ENCODE measurements at regions not wholly inside any gene's neighbourhood (a gene's known extent, or its start where the extent isn't known, plus 50 kb on each side); places are given as distances from the start of the nearest gene placed in this dataset.
"Not testable (repeated sequence)": the region's sequence is repeated elsewhere in the genome, so short reads cannot be mapped to it uniquely, and the experiment has no call there.

DNA sequence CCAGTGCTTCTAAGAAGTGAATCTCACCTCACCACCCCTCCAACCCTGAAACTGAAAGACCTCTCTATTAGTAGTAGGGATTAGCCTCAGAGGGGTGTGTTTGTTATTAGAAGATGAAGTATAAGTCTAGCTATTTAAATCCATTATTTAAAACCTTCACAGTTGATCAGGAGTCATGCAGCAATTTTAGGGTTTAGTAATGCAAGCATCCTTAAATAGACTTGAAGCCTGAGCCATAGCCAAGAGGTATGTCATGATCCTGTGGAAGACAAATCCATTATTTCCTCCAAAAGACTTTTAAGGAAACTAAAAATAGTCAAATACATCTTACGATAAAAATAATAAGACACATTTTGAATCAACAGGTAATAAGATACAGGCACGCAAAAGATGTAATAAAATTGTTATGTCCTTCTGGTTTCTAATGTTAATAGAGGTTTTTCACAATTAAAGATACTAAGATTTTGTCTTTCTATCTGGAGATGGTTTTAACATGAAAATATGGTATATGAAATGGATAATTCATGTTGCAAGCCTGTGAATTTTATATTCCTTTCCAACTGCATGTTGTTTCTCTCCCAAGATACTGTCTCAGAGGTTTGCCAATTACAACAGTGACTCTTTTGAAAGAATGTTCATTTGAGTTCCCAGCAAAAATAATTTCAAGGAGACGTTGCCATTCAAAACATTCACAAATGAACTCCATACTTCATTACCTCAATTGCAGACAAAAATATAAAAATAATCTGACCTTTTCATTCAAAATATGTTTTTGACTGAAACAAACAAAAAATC is 68.0 kb downstream of the LUZP4 start:
- peak; percentile 69 for FAIRE-seq

DNA sequence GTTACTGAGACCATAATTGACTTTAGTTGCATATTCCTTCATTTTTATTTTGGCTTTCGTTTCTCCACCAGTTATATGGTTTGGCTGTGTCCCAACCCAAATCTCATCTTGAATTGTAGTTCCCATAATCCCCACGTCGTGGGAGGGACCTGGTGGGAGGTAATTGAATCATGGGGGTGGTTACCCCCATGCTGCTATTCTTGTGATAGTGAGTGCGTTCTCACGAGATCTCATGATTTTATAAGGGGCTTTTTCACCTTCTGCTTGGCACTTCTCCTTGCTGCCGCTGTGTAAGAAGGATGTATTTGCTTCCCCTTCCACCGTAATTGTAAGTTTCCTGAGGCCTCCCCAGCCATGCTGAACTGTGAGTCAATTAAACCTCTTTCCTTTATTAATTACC is 70.0 kb downstream of the LUZP4 start:
- not testable (repeated sequence) for FAIRE-seq

DNA sequence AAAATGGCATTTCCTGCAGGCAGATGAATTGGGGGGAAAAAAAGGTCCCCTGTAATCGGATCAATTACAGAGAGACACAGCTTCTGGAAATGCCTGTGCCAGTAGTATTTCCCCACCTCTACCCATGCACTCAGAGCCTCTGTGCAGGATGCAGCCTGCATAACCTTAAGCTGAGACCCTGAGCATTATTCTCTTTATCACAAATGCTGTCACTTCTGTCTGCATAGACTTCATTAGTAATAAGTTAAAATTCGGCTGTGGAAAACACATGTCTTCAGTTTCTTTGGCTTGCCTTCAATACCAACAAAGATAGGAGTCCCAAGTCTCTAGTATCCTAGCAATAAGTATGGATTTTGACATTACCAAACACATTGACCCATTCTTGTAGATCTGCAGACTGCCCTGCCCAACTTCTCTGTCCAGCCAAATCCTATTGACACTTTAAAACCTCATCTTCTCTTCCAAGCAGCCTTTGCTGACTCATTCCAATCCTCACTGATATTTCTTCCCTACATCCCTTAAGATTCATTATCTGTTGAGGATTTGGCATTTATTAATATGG is 70.8 kb downstream of the LUZP4 start:
- FAIRE-seq = no peak

DNA sequence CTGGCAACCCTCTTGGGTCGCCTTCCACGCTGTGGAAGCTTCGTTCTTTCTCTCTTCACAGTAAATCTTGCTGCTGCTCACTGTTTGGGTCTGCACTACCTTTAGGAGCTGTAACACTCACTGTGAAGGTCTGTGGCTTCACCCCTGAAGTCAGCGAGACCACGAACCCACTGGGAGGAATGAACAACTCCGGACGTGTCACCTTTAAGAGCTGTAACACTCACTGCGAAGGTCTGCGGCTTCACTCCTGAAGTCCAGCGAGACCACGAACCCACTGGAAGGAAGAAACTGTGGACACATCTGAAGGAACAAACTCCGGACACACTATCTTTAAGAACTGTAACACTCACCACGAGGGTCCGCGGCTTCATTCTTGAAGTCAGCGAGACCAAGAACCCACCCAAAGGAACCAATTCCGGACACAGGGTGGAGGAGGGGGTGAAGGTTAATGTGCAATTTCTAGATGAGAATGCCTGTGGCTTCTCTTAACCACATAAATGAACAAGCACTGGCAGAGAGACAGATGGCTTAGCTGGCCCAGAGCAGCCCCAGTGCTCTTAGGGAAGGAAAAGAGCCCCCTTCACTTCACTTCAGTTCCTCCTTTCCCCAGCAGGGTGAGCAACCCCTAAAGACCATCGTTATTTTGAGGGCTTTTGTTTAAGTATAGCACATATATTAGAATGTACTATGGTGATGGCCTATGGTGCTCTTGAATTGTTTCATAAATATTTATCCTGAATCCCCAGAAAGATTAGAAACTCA is 73.0 kb downstream of the LUZP4 start:
- FAIRE-seq = no peak

DNA sequence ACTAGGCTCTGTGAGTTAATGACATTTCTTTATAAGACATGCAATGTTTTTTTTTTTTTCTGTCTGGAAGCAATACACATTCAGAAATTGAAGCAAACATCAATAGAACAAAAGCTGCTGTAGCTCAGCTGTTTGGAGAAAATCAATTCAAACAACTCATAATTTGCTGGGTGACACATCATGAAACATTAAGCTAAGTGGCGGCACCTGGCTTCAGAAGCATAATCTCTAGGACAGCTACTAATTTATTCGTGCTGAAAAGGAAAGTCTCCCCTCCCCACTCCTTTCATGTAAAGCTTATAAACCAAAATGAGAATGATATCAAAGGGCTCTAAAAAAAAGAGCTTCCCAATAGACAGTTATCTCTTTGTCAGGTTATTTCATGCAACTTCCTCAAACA is 73.9 kb downstream of the LUZP4 start:
- FAIRE-seq = no peak

DNA sequence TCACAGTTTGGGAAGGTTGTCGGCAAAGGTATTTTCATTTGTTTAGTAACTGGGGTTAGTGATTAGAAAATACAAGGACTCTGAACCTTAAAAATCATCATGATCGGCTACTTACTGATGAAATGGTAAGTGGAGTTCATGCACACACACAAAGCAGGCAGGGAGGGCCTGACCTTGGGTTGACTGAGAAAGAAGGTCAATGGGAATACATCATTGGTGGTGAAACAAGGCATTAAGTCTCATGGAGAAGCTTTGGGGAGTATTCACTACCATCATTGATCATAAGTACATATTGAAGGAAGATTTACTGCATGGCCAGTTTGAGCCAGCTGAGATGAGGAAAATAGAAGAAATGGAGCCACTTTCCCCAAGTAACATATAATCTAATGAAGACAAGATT is 74.4 kb downstream of the LUZP4 start:
- no peak for FAIRE-seq

DNA sequence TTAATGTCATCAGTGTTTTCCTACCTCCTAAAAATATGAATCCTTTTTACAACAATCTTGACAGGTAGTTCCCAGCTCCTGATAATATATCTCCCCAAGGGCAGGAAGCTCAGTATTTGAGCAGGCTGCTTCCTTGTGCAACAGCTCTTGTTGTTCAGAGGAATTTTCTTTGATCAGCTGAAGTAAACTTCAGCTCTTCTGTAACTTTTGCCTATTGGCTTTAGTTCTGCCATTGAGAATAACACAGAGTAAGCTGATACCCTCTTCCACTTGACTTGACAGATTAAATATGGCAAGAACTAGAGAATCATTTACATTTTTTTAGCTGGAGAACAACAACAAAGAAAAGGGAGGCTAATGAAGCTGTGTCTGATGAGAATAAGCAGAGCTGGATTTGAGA is 75.2 kb downstream of the LUZP4 start:
- no peak for FAIRE-seq

DNA sequence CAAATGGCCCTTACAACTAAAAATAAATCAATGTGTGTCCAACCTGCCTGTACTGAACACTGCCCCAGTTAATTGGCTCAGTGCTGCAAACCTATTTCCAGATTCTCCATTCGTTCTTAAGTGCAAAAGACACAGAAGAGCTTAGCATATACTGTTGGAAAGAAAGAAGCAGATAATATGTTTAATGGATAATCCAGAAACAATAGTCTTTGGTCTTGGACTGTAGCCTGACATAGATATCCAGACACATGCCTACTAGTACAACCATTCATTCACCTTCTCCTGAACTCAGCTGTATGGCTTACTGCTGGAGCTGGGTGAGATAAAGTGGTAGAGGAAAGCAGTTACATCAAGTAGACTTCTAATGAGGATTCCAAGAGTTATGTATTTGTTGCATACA is 77.0 kb downstream of the LUZP4 start:
- no peak for FAIRE-seq

DNA sequence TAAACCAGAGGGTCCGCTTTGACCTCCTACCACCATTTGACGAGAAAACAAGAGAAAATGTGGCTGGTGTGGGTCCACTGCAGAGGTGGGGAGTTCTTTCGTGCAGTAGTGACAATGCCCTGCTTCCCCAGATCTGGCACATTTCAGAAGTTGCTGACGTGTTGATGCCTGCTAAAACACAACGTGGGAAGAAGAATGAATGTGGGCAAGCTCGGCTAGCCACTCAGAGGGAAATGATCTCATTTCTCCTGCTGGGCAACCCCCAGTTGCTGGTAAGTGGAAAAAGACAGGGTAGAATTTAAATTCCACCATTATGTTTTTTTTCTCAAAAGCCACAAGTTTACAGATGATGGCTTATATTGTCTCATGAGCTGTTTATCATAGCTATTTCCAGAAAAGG is 77.9 kb downstream of the LUZP4 start:
- FAIRE-seq = no peak

DNA sequence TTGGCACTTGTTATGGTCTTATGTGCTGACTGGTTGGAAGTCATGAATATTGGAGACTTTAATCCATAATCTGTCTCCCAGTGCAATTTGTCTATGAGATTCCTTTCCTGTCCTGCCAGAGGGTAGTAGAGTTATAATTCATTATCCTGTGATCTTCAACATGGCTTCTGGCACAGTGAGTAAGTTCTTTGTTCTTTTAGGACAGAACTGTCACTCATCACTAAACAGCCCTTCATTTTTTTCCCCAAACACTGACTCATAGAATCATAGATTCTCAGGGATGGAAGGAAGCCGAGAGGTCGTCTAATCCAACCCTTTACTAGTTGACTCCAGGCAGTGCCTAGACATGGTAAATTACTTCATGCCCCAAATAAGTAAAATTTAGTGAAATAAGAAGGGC is 78.4 kb downstream of the LUZP4 start:
- FAIRE-seq = no peak

DNA sequence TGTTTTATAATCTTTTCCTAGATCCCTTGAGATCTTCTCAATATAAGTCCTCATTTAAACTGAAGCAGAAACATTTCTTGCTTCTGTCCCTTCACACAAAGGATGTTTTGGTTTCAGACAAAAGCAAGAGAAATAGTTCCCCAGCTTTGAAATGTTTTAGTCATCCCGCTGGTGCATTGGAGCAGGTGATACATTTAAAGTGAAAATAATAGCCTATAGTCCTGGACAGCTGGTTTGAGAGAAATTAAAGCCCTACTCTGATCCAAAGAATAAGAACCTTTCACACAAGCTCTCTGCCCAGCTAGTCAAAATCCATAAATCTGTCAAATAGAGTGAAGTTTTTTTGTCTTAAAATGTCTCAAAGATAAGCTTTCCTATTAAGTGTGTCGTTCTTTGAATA is 79.4 kb downstream of the LUZP4 start:
- no peak for FAIRE-seq

DNA sequence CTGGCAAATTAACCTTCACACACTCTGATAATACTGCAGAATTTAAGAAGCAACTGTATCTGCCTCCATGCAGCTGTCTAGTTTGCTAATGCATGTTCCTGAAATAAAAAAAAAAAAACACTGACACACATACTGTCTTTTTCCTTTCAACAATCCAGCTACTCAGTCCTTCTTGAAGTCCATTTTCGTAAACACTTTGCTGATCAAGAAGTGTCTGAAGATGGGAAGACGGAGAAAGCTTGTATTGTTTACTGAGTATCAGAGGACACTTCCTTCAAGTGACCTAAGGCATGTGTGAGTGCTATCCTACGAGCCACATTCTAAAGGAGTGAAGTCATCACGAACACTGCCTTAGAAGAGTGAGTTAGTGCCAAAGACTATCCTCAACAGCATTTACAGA is 82.6 kb downstream of the LUZP4 start:
- FAIRE-seq = no peak

DNA sequence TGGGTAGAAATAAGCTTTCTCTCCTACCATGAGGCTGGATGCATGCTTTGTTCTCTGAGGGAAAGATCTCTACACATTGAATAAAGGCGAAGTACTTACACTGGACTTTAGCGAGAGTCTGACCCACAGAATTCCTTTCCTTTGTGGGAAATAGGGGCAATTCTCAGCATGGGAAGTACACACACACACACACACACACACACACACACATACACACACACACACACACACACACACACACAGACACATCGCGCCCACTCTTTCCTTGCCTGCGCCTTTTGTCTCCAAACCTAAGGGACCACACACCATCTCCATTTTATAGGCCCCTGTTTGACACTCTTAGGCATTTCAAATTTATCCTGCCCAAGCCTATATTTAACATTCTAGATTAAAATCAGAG is 83.8 kb downstream of the LUZP4 start:
- no peak for FAIRE-seq

DNA sequence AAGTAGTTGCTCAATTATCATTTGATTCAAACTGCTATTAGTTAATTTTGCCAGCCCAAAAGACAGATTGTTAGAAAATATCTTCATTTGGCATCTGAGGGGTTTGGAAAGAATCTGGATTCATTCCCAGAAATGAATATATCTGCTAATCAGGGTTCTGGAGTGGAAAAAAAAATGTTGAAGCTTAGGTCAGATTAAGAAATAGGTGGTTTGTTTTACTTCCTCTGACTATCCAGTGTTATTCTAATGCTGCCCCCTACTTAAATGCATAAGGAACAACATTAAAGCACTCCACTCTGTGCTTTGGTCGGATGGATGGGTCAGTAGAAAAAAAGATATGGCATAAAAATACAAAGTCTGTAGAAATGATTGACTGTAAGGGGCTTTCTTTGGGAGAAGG is 89.0 kb downstream of the LUZP4 start:
- FAIRE-seq = no peak

DNA sequence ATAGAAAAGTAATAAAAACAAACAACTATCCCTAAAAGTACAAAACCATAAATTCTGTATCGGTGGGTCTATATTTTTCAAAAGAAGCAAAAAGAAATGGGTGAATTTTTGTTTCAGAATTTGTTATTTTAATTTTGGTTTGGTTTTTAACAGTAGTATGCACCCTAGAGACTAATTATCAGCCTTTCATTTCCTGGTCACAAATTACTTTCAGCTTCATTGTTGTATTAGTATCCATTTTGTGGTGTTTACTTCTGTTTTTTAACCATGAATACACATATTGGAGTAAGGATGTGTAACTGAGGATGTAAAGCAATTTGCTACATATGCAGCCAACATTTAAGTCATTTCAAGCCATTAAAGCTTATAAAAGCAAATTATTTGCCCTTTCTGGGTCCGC is 97.8 kb downstream of the LUZP4 start:
- FAIRE-seq = no peak

DNA sequence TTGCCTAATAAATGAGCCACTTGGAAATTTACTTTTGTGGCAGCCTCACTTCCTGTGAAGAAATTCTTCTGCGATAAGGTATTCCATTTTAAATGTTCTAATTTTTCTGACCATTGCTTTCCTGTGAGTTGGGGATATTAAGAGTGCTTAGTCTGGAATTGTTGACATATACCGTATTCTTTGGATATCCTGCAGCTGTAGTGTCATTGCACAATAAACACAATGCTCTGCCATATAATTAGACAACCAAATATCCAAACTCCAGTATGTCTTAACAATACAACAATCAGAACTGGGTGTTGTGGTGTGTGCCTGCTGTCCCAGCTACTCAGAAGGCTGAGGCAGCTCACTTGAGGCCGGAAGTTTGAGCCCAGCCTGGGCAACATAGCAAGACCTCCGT is 99.4 kb downstream of the LUZP4 start:
- FAIRE-seq = no peak

DNA sequence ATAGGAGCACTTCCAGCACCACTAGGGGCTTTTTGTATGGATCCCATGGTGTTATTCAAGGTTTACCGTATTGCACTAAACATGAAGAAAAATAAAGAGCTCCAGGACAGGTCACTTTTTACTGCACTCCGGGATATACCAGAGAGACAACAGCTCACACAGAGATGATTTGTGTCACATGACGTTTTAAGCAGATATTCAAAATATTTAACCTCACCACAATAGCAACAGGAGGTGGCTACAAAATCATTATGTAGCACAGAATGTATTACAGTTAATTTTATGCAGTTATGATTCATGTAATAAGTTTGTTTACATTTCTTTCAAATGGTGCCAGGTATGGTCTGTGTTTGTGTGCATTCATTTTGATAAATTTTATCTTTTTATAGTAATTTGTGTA is 100.6 kb downstream of the LUZP4 start:
- no peak for FAIRE-seq

DNA sequence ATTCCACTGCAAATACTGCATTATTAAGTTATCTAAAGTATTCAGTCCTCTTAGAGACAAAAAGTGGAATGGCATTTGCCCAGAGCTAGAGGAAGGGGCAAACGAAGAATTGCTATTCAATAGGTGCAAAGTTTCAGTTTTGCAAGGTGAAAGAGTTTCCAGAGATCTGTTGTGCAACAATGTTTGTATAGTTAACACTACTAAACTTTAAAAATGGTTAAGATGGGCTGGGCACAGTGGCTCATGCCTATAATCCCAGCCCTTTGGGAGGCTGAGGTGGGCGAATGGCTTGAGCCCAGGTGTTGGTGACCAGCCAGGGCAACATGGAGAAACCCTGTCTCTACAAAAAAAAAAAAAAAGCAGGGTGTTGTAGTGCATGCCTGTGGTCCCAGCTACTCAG is 102.5 kb downstream of the LUZP4 start:
- no peak for FAIRE-seq

DNA sequence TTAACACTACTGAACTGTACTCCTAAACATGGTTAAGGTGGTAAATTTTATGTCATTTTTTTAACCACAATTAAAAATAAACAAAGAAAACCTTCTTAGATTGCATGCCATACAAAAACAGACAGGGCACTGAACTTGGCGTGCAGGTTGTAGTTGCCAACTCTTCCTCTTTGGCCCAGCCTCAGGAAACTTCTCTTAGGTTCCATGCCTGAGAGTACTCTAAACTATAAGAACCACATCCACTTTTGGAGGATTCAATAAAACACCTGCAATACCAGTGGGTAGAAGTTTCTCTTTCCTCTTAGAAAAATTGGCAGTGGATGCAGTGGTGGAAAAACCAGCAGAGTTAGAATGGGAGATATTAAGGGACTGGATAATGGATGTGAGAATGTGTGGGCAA is 103.4 kb downstream of the LUZP4 start:
- no peak for FAIRE-seq

DNA sequence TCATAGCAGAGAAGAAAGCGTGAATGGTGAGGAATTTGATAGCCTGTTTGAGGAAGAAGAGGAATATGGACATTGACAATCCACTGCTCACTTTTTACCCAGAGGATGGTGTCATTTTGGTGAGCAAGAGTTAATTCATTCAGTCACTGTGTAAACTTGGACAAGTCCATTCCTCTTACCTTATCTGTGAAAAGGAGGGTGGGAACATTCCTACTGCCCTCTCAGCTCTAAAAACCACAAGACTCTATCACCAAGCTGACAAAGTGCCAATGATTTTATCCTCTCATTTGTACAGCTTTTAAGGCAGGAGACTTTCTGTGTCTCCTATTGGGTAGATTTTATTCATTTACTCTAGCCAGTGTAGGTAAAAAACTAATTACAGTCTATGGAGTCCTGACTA is 103.8 kb downstream of the LUZP4 start:
- FAIRE-seq = no peak

DNA sequence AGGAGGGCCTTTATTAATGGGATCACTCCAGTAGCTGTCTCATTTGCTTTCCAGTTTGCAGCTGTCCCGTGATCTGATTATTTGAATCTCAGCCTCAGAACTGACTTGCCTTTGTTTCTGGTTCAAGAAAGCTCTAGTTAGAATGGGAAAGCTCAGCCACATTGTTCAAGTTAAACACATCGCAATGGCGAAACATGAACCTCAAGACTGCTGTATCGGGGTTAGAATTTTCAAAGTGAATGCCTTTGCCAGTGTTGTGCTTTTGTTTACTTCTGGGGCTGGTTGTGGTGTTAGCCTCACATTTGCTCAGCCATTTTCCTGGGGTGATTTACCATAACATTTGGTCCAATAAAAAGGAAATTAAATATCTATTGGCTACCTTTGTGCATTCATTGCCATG is 105.3 kb downstream of the LUZP4 start:
- FAIRE-seq = not testable (repeated sequence)

DNA sequence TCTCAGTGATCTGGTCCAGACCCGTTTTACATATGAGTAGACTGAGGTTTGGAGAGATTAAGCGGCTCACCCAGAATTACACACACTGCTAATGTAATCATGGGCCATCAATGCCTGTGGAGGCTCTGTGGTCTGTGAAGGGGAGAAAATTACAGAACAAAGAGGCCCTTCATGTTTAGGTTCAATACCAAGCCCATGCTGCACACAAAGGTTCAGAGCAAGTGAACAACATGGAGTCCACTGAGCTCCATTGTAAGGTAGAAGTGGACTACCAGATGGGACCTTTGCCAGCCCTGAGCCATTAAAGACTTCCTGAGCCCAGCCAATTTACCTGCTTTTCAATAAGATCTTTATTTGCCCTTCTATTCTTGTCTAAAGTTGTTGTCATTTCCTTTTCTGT is 109.8 kb downstream of the LUZP4 start:
- no peak for FAIRE-seq

DNA sequence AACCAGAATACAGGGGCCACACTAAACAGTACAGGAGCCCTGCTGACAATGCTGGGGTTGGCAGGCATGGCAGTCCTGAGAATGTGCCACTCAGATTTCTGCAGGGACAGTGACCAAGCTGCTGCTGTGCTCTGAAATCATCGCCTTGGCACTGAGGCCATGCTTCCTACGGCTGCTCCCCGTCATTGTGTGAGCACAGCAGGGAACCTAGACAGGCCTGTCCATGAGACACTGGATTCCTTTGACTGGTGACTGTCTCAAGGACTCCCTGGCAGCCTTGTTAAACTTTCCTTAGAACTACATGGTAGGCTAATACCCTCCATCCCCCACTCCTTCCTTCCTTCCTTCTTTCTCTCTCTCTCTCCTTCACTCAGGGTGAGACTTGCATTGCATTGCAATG is 111.4 kb downstream of the LUZP4 start:
- no peak for FAIRE-seq

DNA sequence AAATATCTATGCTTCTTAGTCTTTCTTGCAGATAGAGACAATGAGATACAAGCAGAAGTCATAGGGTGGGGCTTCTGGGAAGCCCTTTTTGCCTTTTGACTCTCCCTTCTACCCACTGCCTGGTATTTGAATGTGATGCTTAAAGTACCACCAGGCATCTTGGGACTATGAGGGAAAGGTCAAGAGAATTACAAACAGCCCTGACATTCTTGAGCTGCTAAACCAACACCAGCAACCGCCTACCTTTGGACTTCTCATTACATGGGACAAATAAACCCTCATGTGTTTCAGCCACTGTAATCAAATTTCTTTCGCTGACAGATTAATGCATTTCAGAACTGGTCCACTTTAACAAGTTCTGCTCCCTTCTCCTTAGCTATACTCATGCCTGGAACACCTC is 112.8 kb downstream of the LUZP4 start:
- FAIRE-seq = no peak
